NT2/D1 (cell line): ENCODE measurements at regions not wholly inside any gene's neighbourhood (a gene's known extent, or its start where the extent isn't known, plus 50 kb on each side); places are given as distances from the start of the nearest gene placed in this dataset.
"Not testable (repeated sequence)": the region's sequence is repeated elsewhere in the genome, so short reads cannot be mapped to it uniquely, and the experiment has no call there.

Experiments used
- DNase-seq: peaks from one replicate; pipeline ENCODE4 v3.0.0-alpha.2; 2011; ENCODE audit warnings: low read depth, low spot score
- H3K27me3 ChIP-seq: 2 replicates; pipeline ENCODE4 v1.6.0; 2011; ENCODE audit warnings: mild to moderate bottlenecking; ENCODE audit not compliant: insufficient read length, insufficient read depth
- H3K36me3 ChIP-seq: 2 replicates; pipeline ENCODE4 v1.6.1; 2011; ENCODE audit warnings: mild to moderate bottlenecking, low read length, mixed read lengths; ENCODE audit not compliant: insufficient read depth, insufficient read length
- H3K4me1 ChIP-seq: 2 replicates; pipeline ENCODE4 v1.5.1; 2011; ENCODE audit not compliant: insufficient read depth, insufficient read length
- H3K4me3 ChIP-seq: 2 replicates; pipeline ENCODE4 v1.5.1; 2011; ENCODE audit warnings: low read depth; ENCODE audit not compliant: insufficient read length
- H3K9ac ChIP-seq: 2 replicates; pipeline ENCODE4 v1.6.0; 2011; ENCODE audit warnings: low read depth; ENCODE audit not compliant: insufficient read length
- H3K9me3 ChIP-seq: 2 replicates; pipeline ENCODE4 v1.5.1; 2011; ENCODE audit warnings: mild to moderate bottlenecking, low read length; ENCODE audit not compliant: insufficient read depth
- SUZ12 ChIP-seq: IDR thresholded peaks from 2 replicates; pipeline ENCODE4 v1.6.1; 2011; ENCODE audit not compliant: insufficient read length, insufficient read depth; ENCODE audit errors: extremely low read depth
- YY1 ChIP-seq: IDR thresholded peaks from 2 replicates; pipeline ENCODE4 v1.6.1; 2011; ENCODE audit not compliant: insufficient read length, insufficient read depth
- ZNF274 ChIP-seq: IDR thresholded peaks from 2 replicates; pipeline ENCODE4 v1.6.1; 2011; ENCODE audit warnings: mild to moderate bottlenecking, low read depth, low read length

GRCh38 chr16:22699356-22699755 is 114.6 kb upstream of the HS3ST2 start:
- Histone ChIP-seq H3K36me3 (no peaks in the 10 kb centered on the region), H3K9me3 (no peaks in the 10 kb centered on the region), H3K4me3 (no peak overlapping the region), H3K27me3 (no peaks in the 10 kb centered on the region), H3K9ac (no peak overlapping the region), H3K4me1 (no peaks in the 10 kb centered on the region)
- DNase-seq = no peak
- TF ChIP-seq SUZ12 = no peak

GRCh38 chr16:22705799-22706198 is 108.2 kb upstream of the HS3ST2 start:
- no peaks in the 10 kb centered on the region for H3K9me3 ChIP-seq
- no peak for DNase-seq
- H3K36me3 ChIP-seq = no peaks in the 10 kb centered on the region
- H3K4me3 ChIP-seq = no peak overlapping the region
- no peak for TF ChIP-seq ZNF274
- TF ChIP-seq SUZ12 = no peak
- TF ChIP-seq YY1 = no peak
- H3K9ac ChIP-seq = no peak overlapping the region
- no peaks in the 10 kb centered on the region for H3K27me3 ChIP-seq
- H3K4me1 ChIP-seq = no peaks in the 10 kb centered on the region

- H3K9ac ChIP-seq = no peak overlapping the region
- H3K36me3 ChIP-seq = no peaks in the 10 kb centered on the region
- no peak overlapping the region for H3K4me3 ChIP-seq
- TF ChIP-seq YY1 (no peak), ZNF274 (no peak), SUZ12 (no peak)
- no peaks in the 10 kb centered on the region for H3K27me3 ChIP-seq
- H3K4me1 ChIP-seq = no peaks in the 10 kb centered on the region
- no peak for DNase-seq
- peaks cover 19% of the 10 kb centered on the region for H3K9me3 ChIP-seq
Observed at GRCh38 chr16:22710326-22710725, 103.6 kb upstream of the HS3ST2 start.

- peaks cover 19% of the 10 kb centered on the region for H3K9me3 ChIP-seq
- no peak overlapping the region for H3K4me3 ChIP-seq
- no peak for DNase-seq
- no peak for TF ChIP-seq ZNF274
- no peak for TF ChIP-seq SUZ12
- TF ChIP-seq YY1 = no peak
- H3K36me3 ChIP-seq = no peaks in the 10 kb centered on the region
- no peak overlapping the region for H3K9ac ChIP-seq
- no peaks in the 10 kb centered on the region for H3K27me3 ChIP-seq
- no peaks in the 10 kb centered on the region for H3K4me1 ChIP-seq
Observed at GRCh38 chr16:22711847-22712246, 102.1 kb upstream of the HS3ST2 start.

- Histone ChIP-seq H3K36me3 (no peaks in the 10 kb centered on the region), H3K4me3 (no peak overlapping the region), H3K9ac (no peak overlapping the region), H3K27me3 (no peaks in the 10 kb centered on the region), H3K9me3 (peaks cover 19% of the 10 kb centered on the region), H3K4me1 (no peaks in the 10 kb centered on the region)
- TF ChIP-seq YY1 (no peak), ZNF274 (no peak), SUZ12 (no peak)
- DNase-seq = no peak
Observed at GRCh38 chr16:22712471-22712870, 101.5 kb upstream of the HS3ST2 start.

- H3K36me3 ChIP-seq, H3K9ac ChIP-seq, H3K4me3 ChIP-seq, H3K9me3 ChIP-seq, H3K27me3 ChIP-seq, H3K4me1 ChIP-seq, DNase-seq: not testable (repeated sequence)
Observed at GRCh38 chr16:22718598-22718997, 95.4 kb upstream of the HS3ST2 start.

- no peak for DNase-seq
- TF ChIP-seq SUZ12 = no peak
- TF ChIP-seq ZNF274 = no peak
- TF ChIP-seq YY1 = no peak
- Histone ChIP-seq H3K36me3 (no peaks in the 10 kb centered on the region), H3K9ac (no peak overlapping the region), H3K4me1 (no peaks in the 10 kb centered on the region), H3K9me3 (peaks cover 7% of the 10 kb centered on the region; the same call in 1 of the 2 replicates), H3K4me3 (no peak overlapping the region), H3K27me3 (no peaks in the 10 kb centered on the region)
Observed at GRCh38 chr16:22719945-22720344, 94.0 kb upstream of the HS3ST2 start.

- Histone ChIP-seq H3K9me3 (peaks cover 7% of the 10 kb centered on the region; the same call in 1 of the 2 replicates), H3K27me3 (no peaks in the 10 kb centered on the region), H3K4me1 (no peaks in the 10 kb centered on the region), H3K4me3 (no peak overlapping the region), H3K9ac (no peak overlapping the region), H3K36me3 (no peaks in the 10 kb centered on the region)
- no peak for TF ChIP-seq YY1
- no peak for TF ChIP-seq SUZ12
- DNase-seq = no peak
Observed at GRCh38 chr16:22721511-22722100, 92.4 kb upstream of the HS3ST2 start.

- H3K27me3 ChIP-seq, H3K9me3 ChIP-seq, H3K4me1 ChIP-seq, H3K4me3 ChIP-seq, DNase-seq, H3K9ac ChIP-seq, H3K36me3 ChIP-seq: not testable (repeated sequence)
Observed at GRCh38 chr16:22722551-22723541, 91.1 kb upstream of the HS3ST2 start.
